RCC 7860 (cell line): ENCODE measurements at regions not wholly inside any gene's neighbourhood (a gene's known extent, or its start where the extent isn't known, plus 50 kb on each side); places are given as distances from the start of the nearest gene placed in this dataset.

Experiments
- DNase-seq: peaks from one replicate; pipeline ENCODE4 v3.0.0-alpha.2; 2015; ENCODE audit warnings: low spot score
- FAIRE-seq: peaks from 2 replicates; lab custom pipeline; 2012; peaks lifted over from hg19 to GRCh38; lab: Jason Lieb, UNC

DNA sequence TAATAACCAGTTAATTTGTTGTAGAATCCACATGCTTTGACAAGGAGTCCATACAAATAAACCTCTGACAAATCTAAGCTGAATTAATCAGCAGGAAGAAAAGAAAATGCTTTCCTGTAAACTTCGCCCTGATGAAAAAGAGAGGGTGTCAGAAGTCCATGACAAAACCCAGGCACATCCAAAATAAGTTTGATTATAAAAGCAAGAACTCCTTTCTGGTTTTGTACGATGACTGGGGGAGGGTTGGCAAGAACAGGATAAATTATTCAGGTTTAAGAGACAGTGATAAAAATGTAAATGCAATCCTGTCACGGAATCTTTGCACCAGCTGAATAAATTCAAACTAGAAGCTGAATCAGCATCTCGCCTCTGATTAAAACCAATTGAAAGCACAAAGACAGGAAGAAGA lies 469.2 kb upstream of the TNP1 start:
- no peak for DNase-seq
- no peak for FAIRE-seq

DNA sequence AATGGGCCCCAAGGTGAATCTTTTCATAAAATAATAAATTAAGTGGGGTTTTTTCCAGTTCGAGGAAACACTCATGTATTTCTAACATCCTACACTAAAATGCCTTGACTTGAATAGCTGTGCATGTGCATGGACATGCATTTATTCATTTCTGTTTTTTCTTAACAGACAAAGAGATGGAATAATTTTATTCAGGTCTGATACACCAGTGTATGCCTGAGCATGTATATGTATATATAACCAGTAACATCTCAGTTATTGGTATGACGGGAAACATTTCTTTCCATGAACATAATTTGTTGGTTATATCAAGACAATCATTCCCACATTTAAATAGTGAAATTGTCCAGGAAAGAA lies 468.7 kb upstream of the TNP1 start:
- FAIRE-seq (no peak), DNase-seq (no peak)

DNA sequence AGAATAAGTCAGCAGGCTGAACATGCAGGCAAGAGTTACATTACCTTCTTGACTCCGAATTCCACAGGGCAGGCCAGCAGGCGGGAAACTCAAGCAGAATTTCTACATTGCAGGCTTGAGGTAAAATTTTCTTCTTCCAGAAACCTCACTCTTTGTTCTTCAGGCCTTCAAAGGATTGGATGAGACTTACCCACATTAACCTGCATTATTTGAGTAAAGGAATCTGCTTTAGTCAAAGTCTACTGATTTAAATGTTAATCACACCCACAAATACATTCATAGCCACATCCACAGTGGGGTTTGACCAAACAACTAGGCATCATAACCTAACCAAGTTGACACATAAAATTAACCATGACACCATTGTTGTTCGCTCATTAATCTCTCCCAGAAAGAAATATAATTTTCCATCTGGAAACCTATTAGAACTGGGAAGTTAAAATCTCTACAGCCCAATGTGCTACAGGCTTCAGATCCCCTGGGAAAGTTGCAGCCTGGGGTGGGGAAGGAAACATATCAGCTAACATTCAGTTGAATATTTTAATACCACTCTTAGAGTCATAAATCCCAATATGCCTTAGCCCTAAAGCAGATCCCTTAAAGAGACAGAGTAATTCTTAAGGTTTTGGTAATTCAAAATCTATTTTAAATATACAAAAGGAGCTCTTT lies 468.2 kb upstream of the TNP1 start:
- FAIRE-seq: no peak
- no peak for DNase-seq

DNA sequence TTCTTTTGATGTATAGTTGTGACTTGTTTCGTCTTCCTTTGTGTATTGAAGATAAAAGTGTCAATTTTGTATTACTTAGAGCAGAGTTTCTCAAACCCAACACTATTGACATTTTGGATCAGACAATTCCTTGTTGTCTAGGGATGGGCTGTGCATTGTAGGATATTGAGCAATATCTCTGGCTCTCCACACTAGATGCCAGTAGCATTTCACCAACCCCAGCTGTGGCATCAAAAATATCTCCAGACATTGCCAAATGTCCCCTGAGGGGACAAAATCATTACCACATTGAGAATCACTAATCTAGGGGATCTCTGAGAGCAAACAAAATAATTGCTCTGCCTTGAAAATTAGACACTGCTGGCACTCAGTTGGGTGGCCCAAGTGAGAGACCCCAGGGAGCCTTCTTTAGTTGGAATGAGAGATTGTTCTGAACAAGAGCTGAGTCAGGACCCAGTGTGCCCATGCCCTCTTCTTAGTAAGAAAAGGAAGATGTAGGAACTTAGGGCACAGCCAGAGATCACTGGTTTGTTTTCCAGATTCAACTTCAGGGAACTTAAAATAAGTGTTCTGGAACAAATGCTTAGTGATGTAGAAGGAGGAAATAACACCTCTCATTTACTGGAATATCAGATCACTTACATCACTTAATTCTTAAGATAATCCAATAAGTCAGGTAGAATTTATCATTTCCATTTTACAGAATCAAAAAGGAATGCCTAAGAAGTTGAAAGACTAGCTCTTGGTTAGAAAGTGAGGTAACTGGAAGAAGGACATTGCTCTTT lies 466.6 kb upstream of the TNP1 start:
- DNase-seq: no peak
- FAIRE-seq: no peak

DNA sequence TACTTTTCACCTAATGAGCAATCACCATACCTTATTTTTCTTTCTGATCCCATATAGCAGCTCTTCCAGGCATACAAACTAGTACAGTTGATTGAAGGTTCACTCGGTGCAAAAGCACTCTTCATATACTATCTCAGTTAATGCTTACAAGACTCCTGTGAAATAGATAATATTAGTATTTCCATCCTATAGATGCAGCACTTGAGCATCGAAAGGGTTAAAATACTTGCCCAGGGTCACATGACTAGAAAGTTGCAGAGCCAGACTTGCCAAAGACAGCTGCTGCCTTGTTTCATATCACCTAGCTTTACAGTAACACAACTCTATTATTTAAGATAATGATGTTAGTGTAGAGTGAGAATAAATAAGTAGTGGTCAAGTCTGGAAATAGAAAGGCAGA lies 466.0 kb upstream of the TNP1 start:
- no peak for FAIRE-seq
- DNase-seq: no peak

DNA sequence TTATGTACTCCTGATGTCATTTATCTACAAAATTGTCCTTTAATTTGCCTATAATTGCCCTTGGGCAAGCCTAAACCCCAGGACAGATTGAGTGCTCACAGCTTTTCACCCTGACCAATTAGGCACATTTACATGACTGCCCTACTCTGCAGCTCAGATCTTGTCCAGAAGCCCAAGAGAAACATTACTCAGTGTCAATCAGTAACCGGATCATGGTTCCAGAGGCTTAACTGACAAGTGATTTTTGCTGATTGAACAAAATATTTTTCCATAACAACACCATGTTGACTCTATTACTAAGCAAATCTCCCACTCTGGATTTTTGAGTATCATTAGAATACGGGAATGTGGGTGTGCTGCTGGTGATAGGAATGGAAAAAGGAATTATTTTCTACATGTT lies 465.4 kb upstream of the TNP1 start:
- DNase-seq (no peak), FAIRE-seq (no peak)

DNA sequence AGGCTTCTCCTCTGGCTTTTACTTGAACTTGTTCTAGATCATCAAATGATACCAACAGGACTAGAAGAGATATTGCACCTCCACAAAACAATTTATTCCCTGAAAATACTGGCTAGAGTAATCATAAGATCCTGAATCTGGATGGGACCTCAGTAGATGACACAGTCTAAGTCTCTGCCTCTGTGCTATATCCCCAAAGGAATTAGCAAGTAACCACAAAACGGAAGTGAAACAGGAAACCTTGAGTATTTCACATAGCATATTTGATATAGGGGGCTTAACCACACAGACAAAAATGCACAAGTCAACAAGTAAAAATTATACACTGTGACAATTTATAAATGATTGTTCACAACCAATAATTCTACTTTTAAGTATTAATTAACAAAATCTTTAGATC lies 456.9 kb upstream of the TNP1 start:
- no peak for FAIRE-seq
- DNase-seq: no peak

DNA sequence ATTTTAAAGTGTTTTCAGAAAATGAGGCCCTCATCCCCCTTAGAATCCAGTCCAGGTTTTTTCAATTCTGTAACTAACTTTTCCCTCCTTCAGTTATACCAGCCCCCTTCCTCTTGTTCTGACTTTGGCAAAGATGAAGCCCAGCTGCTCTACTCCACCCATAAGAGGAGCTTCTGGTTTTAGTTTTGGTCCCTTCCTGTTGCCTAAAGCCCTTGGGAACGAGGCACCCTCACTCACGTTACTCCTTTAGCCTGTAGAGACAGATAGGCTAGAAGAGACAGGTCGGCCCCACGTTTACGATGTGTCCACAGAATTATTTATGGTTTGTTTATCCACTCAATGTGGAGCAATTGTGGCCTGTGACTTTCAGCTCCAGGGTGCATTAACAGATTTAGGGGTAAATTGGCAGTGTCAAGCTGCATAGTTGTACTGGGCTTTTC lies 454.2 kb upstream of the TNP1 start:
- DNase-seq (no peak), FAIRE-seq (no peak)

DNA sequence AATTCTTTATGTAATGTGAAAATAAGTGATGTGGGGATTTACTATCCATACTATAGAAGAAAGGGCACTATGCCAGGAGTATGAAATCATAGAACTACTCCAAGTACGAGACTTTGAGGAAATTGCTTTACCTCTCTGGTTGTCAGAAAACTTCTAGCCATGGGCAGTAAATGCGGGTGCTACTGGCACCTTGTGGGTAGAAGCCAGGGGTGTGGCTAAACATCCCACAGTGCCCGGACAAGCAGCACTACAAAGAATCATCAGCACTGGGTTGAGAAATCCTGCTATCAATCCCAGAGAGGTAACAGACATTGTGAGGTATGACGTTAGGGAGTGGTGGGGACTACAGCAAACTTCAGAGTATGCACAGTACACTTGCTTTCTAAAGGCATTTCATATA lies 453.5 kb upstream of the TNP1 start:
- FAIRE-seq (no peak), DNase-seq (no peak)

DNA sequence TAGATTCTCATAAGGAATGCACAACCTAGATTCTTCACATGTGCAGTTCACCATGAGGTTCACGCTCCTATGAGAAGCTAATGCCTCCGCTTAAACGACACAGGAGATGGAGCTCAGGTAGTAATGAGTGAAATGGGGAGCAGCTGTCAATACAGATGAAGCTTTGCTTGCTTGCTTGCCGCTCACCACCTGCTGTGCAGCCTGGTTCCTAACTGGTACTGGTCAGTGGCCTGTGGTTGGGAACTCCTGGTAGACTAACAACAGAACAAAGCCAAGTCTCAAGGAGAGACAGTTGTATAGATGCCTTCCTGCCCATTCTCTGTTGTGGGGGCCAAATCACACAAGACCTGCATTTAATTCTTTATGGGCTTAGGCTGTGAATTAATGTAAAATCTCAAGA lies 449.2 kb upstream of the TNP1 start:
- FAIRE-seq: no peak
- DNase-seq: no peak

DNA sequence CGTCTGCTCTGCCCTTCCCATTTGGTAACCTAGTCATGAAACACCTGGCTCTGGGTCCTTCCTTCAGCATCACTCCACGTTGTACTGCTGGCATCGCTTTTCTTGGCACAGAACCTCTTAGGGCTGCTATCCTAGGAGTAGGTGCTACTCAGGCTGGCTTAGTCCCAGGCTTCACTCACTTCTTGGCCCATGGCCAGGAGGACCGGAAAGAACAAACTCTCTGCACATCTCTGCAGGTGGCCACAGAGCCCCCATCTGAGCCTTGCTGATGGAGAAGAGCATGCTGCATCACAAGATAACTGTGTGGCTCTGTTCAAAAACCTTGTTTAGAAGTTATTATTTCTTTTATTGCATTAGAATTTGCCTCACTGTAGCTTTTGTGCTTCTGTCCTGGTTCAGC lies 447.2 kb upstream of the TNP1 start:
- DNase-seq (no peak), FAIRE-seq (no peak)

DNA sequence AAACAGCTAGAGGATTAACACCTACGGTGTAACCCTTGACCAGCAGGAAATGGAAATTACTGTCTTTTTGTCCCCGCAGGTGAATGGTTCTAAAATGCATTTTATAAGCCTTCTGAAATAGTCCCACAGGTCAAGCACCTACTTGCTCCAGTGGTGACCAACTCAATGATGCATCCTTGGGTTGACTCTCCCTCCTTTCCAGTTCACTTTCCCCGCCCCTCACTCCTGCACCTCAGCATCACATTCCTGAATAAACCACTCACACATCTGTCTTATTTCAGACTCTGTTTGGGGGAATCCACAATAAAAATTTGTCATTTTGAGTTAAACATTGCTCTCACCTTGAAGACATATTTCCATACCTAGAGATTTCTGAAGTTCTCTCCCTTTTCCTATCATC lies 446.0 kb upstream of the TNP1 start:
- FAIRE-seq: no peak

DNA sequence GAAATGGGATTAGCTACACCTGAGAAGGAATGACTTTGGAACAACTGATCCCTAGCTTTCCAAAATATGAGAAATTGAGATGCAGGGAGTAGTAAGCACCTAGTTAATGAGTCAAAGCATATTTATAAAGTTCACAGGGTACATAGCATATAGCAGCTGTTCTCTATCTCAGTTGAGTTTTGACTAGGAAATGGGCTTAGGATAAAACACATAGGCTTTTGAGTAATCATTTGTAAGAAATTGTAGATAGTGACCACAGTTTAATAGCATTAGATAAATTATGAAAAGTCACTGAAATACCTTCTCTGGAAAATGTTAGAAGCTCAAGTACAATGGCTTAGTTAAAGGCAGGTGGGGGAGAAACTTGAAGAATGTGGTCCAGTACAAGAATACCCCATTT lies 444.7 kb upstream of the TNP1 start:
- FAIRE-seq (no peak), DNase-seq (no peak)

More for the DNA sequence above, 446.0 kb upstream of the TNP1 start:
- no peak for DNase-seq

DNA sequence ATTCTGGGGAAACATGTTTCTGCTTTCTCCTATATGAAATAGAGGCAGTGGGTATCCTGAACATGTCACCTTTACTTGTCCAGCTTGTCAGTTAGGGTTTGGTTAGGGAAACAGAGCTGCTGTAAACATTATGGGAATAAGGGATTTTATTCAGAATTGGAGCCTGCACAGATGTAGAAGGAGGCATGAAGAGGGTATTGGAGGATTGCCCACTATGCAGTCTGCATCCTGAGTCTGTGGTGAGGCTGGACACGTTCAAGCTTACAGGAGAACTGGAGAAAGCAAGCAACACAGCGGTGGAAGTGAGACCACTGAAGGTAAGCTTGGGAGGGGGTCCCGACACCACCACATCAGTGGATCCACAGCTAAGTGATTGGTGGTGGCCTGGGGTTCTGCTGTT lies 443.0 kb upstream of the TNP1 start:
- no peak for DNase-seq
- FAIRE-seq: no peak

DNA sequence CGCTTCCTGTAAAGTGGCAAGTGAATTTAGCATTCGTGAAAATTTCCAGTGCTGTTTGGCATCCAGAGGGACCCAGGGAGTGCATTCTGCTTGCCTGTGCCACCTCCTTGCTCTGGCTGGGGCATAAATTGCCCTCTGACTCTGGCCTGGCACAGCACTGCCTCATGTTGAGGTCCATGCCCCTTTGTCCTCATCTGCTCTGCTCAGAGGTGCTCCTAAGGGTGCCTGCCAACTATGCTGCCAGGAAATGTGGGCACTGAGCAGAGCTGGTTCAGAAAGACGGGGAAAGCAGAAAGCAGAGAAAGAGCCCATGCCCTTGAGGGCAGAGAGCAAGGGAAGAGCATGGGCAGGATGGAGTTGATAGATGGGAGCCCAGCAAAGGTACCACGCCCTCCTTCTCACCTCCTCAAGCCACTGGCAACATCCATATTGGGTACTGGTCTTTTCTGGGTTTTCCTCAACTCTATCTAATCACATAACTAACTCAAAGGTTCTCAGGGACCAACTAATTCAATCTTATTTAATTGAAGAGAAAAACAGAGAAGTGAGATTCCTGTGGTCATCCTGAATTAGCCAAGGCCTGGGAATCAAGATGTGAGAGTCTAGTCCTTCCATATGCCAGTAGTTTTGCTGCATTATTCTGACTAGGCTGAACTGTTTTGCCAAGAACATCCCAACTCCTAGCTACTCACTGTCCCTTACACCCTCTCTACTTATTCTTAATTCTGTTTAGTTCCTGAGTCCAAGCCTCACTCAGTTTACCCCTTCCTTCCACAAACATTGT lies 441.5 kb upstream of the TNP1 start:
- FAIRE-seq: no peak

DNA sequence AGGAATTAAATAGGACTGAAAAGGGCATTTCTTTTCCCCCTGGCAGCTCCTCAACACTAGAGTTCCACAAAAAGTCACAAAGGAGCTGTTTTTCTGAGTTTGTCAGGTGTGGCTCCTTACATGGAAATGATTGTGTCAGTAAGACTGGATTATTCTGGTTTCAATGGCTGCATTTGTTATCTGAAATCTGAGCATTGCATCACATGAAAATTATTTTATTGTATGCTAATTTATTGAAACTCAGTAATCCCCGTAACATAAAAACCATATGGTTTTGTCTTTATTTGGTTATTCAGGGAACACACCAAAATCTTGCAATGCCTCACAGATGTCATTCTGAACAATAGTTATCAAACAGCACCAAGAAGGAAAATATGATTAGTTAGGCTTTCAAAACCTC lies 439.7 kb upstream of the TNP1 start:
- FAIRE-seq: no peak
- no peak for DNase-seq

More for the DNA sequence above, 441.5 kb upstream of the TNP1 start:
- no peak for DNase-seq

DNA sequence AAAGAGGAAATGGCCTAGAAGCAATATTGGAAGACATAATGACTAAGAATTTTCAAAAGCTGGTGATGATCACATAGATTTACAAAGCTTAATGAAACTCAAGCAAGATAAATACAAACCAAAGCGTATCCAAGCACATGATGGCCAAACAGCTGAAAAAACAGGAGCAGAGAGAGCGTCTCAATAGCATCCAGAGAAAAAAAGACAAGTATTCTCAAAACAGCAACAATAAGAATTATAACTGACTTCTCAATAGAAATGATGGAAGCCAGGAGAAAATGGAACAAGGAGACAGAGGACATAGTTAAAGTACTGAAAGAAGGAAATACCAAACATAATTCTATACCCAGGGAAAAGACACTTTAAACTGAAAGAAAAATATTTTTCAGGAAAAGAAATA lies 437.2 kb upstream of the TNP1 start:
- DNase-seq (no peak), FAIRE-seq (no peak)

DNA sequence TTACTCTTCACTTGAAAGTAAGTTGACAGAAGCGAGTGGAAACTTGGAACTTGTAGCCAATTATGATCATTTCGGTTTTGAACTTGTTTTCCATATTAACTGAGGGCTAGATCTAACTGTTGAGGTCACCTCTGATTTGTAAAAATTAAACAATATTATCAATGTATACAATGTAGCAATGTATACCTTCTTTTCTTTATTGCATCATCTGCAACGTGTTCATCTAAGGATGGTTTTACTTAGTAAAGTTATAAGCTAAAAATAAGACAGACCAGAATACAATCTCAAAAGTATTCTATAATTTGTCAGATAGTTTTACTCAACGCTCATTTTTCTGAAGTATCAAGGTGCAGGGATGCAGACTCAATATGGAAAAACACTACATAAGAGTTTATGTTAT lies 435.0 kb upstream of the TNP1 start:
- FAIRE-seq: no peak
- no peak for DNase-seq

DNA sequence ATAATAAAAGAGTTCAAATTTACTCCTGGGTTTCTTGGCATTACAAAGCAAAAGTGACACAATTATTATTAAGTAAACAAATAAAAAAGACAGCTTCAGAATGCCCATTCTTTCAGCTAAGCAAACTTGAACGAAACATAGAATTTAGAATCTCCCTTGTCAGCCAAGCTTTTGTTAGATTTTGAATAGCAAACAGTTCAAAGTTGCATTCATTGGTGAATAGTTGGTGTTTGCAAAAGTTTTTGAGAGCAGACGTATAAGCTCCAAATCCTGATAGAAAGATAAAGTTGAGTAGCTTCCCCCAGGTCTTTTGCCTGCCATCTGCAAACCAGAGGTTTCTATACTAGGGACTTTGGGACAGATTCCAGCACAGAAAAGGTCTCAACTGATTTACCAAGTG lies 434.3 kb upstream of the TNP1 start:
- no peak for DNase-seq
- no peak for FAIRE-seq

DNA sequence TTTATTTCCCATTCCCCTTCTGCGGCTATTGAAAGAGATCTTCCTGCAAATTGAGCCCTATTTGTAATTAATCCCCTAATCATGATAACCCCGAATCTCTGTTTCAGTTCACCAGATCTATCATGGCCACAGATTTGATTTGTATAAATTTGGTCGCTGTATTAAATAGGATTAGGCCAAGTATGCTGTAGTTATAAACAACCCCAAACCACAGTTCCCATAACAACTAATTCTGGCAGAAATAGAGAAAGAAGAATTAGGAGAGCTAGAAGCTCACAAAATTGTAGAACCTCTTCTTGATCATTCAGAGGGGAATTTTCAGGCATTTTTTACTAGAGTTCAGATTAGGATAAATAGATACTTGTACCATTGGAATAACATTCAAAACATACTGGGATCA lies 433.7 kb upstream of the TNP1 start:
- FAIRE-seq (no peak), DNase-seq (no peak)

DNA sequence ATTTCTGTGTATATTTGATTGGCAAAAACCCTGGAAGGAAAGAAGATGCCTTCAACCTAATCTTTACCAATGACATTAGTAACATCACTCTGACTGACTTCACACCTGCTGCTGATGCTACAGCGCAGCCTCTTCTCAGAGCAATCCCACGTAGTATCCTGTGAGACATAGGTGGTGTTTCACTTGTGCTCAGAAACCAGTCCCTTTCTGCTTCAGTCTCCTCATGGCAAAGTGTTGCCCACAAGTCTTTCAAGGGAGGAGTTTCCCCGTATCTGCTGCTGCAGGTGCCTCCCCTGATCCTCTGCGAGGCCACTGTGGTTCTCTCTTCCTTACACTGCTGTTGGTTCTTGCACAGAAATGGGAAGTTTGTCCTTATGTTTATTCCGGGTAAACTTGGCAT lies 433.2 kb upstream of the TNP1 start:
- no peak for FAIRE-seq

DNA sequence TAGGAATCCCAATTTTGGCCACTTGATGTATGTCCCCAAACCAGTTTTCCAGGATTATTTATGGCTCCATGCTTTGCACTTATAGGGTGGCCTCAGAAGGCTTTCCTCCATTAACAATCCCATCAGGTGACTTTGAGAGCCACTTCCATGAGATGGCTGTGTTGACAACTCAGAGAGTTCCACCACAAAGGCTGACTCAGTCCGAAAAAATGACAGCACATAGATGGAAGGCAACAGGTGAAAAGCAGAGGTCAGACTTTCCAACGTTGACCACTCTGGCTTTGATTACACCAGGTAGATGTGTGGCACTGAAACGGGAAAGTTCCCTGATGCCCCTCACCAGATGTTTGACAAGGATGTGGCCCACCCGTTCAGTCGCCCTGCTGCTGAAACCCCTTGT lies 431.4 kb upstream of the TNP1 start:
- FAIRE-seq (no peak), DNase-seq (peak; percentile 25)

More for the DNA sequence above, 433.2 kb upstream of the TNP1 start:
- no peak for DNase-seq
